Parathyroid adenoma (tissue), 2 donors: ENCODE measurements at regions not wholly inside any gene's neighbourhood (a gene's known extent, or its start where the extent isn't known, plus 50 kb on each side); places are given as distances from the start of the nearest gene placed in this dataset.

Experiments used
- H2AFZ ChIP-seq: fragments of 300-600 bp; sonication (generic); one replicate; pipeline ENCODE4 v1.7.0; 2017; ENCODE audit warnings: antibody characterized with exemption, mild to moderate bottlenecking
- H3K27ac ChIP-seq: fragments of 300-600 bp; sonication (generic); one replicate; pipeline ENCODE4 v1.7.0; 2017
- H3K27me3 ChIP-seq: fragments of 300-600 bp; sonication (generic); one replicate; pipeline ENCODE4 v1.7.0; 2017; ENCODE audit warnings: low read length; ENCODE audit not compliant: control insufficient read depth, insufficient read depth
- H3K36me3 ChIP-seq: fragments of 300-600 bp; sonication (generic); one replicate; pipeline ENCODE4 v1.7.0; 2017; ENCODE audit warnings: low read length; ENCODE audit not compliant: control insufficient read depth, insufficient read depth
- H3K4me1 ChIP-seq: fragments of 300-600 bp; sonication (generic); one replicate; pipeline ENCODE4 v1.7.0; 2017; ENCODE audit warnings: control low read depth
- H3K4me2 ChIP-seq: fragments of 300-600 bp; sonication (generic); one replicate; pipeline ENCODE4 v1.7.0; 2017; ENCODE audit warnings: low read length
- H3K4me3 ChIP-seq: fragments of 300-600 bp; sonication (generic); one replicate; pipeline ENCODE4 v1.7.0; 2017; ENCODE audit warnings: low read depth, low read length
- H3K79me2 ChIP-seq: fragments of 300-600 bp; sonication (generic); one replicate; pipeline ENCODE4 v1.7.0; 2017; ENCODE audit warnings: control low read depth
- H3K9ac ChIP-seq: fragments of 300-600 bp; sonication (generic); one replicate; pipeline ENCODE4 v1.7.0; 2017; ENCODE audit warnings: mild to moderate bottlenecking
- H3K9me3 ChIP-seq: fragments of 300-600 bp; sonication (generic); one replicate; pipeline ENCODE4 v1.7.0; 2017; ENCODE audit warnings: low read length; ENCODE audit not compliant: control insufficient read depth
- TF ChIP-seq, protein P1 (sequence below): fragments of 300-600 bp; sonication (generic); IDR thresholded peaks from one replicate; pipeline ENCODE4 v1.7.0; 2017; ENCODE audit warnings: antibody characterized with exemption, mild to moderate bottlenecking
- donor health status: primary hyperparathyroidism.

DNA sequence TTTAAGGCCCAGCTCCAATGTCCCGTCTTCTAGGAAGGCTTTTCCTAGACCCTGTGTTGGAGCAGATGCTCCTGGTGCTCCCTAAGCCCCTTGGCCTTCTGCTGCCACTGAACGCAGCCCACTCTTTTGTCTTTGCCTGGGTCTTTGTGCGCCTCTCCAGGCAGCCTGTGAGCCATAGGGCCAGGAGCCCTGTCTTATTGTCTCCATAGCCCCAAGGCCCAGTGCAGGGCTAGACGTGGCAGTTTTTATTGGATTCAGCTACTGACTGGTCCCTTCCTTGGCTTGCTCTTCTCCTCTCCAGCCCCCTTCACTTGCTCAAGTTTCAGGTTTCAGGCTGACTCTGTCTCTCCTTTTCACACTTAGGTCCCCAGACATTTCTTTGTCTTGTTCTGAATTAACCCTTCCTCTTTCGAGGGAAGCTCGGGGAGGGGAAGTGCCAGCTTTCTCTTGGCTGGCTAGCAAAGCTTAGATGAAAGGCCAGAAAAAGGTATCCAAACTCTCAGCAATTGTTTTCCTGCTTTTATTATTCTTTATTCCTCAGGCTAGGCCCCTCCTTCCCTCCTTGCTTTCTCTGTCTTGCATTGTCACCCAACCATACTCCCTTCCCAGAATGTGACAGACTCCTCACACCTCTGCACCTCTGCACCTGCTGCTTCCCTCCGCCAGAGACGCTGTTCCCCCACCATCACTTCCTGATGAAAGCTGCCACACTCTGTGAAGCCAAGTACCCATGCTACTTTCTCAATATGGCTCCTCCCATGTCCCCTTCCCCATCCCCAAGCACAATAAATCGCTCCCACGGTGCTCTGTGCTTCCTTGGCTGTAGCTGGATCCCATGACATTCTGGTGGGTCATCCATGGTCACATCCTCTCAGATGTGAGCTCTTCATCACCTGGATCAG lies 101.6 kb upstream of the CPEB4 start:
- no peak overlapping the region for H3K27ac ChIP-seq
- no peaks in the 10 kb centered on the region for H3K9me3 ChIP-seq
- H3K4me3 ChIP-seq, result no peak overlapping the region
- no peak overlapping the region for H3K4me2 ChIP-seq
- H3K4me1 ChIP-seq, result peaks cover 16% of the 10 kb centered on the region
- H3K36me3 ChIP-seq, result no peaks in the 10 kb centered on the region
- H3K79me2 ChIP-seq, result no peaks in the 10 kb centered on the region
- TF ChIP-seq, protein P1, sequence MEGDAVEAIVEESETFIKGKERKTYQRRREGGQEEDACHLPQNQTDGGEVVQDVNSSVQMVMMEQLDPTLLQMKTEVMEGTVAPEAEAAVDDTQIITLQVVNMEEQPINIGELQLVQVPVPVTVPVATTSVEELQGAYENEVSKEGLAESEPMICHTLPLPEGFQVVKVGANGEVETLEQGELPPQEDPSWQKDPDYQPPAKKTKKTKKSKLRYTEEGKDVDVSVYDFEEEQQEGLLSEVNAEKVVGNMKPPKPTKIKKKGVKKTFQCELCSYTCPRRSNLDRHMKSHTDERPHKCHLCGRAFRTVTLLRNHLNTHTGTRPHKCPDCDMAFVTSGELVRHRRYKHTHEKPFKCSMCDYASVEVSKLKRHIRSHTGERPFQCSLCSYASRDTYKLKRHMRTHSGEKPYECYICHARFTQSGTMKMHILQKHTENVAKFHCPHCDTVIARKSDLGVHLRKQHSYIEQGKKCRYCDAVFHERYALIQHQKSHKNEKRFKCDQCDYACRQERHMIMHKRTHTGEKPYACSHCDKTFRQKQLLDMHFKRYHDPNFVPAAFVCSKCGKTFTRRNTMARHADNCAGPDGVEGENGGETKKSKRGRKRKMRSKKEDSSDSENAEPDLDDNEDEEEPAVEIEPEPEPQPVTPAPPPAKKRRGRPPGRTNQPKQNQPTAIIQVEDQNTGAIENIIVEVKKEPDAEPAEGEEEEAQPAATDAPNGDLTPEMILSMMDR, result no peak
- H2AFZ ChIP-seq, result no peak overlapping the region
- H3K9ac ChIP-seq, result no peak overlapping the region
- H3K27me3 ChIP-seq, result no peaks in the 10 kb centered on the region

DNA sequence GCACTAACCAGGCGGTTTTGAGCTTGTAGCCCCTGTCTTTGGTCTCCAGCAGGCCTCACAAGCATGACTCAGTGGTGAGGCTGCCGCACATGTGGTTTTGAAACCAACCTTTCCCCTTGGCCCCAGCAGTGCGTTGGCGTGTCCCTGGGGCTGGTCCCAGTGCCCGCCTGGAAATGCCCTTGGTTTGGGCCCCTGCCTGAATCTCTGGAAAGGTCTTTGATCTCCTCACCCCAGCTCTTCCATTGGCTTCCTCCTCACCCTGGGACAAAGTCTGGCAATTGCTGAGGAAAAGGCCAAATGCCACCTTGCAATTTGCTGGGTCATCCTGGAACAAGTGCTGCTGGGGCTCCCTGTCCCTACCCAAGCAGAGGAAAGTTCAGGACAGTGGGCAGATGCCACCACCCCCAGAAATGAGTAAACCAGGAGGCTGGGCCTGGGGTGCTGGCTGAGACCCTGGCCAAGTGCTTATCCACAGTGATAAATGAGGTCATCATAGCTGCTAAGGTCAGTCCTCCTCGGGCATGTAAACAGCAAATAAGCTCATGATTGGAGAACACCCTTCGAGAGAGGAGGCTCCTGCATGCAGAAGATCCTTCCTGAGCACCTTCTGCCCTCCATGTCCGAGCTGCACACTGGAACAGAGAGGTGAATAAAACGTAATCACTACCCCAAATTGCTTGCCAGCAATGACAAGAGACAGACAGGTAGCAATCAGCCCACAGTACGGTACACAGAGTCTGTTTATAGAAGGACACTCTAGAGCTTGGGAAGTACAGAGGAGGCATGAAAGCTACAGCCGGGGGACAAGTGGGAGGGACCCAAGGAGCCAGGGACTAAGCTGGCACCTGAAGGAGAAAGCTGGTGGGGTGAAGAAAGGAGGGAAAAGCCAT lies 98.9 kb upstream of the CPEB4 start:
- H3K27me3 ChIP-seq, result no peaks in the 10 kb centered on the region
- H3K9ac ChIP-seq, result no peak overlapping the region
- no peak overlapping the region for H3K4me3 ChIP-seq
- no peak overlapping the region for H3K4me2 ChIP-seq
- TF ChIP-seq, protein P1, result no peak
- no peaks in the 10 kb centered on the region for H3K36me3 ChIP-seq
- H3K9me3 ChIP-seq, result no peaks in the 10 kb centered on the region
- H2AFZ ChIP-seq, result no peak overlapping the region
- H3K79me2 ChIP-seq, result peaks cover 2% of the 10 kb centered on the region
- H3K27ac ChIP-seq, result no peak overlapping the region
- H3K4me1 ChIP-seq, result peaks cover 16% of the 10 kb centered on the region

DNA sequence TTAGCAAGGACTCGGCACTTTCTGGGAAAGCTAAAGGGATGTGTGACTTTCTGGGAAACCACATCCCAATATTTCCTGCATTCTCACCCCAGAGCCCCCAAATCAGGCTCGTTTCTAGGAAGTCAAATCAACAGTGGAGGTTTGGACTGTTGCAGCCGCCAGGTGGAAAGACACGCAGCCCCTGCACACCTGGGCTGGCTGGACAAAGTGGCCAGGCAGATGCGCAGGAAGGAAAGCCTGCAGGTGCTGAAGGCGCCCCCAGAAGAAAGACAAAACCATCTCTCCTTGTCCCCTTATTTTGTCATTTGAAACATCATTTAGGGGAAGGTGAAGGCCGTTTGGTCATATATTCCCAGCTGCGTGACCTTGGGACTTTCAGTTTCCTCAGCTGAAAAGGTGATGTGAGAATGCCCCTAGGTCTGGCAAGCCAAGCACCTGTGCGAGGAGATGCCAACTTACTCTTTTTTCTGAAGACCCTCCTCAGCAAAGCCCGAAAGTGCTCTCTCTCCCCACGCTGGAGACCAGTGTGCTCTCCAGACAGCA lies 97.9 kb upstream of the CPEB4 start:
- Histone ChIP-seq H3K27ac (no peak overlapping the region), H3K4me2 (no peak overlapping the region), H3K9me3 (no peaks in the 10 kb centered on the region), H3K79me2 (peaks cover 2% of the 10 kb centered on the region), H3K36me3 (no peaks in the 10 kb centered on the region), H2AFZ (no peak overlapping the region), H3K4me1 (peaks cover 16% of the 10 kb centered on the region), H3K27me3 (no peaks in the 10 kb centered on the region), H3K9ac (no peak overlapping the region), H3K4me3 (no peak overlapping the region)
- TF ChIP-seq, protein P1, result no peak

DNA sequence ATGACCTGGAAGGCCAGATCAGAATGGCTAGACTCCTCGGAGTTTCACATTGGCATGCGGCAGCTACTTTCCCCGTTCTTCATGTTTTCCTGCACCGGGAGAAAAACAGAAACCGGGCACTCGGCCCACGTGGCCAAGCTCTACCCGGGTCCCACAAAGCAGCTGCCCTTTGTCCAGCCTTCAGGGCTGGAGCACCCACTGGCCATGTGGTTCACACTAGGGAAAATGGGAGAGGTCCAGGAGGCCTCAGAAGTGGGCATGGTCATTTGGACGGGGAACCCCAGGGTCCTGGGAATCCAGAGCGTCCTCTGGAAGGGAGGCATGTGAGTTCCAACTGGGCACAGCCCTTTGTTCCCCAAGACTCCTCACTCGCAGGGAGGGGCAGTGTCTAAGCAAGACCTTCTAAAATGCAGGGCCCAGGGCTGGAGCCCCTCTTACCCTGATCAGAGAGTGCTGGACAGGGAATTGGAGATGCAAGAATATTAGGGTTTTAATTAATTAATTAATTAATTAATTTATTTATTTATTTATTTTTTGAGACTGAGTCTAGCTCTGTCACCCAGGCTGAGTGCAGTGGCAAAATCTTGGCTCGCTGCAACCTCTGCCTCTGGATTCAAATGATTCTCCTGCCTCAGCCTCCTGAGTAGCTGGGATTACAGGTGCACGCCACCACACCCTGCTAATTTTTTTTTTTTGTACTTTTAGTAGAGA lies 97.2 kb upstream of the CPEB4 start:
- TF ChIP-seq, protein P1, result no peak
- Histone ChIP-seq H3K36me3 (no peaks in the 10 kb centered on the region), H3K9me3 (no peaks in the 10 kb centered on the region), H3K79me2 (peaks cover 2% of the 10 kb centered on the region), H3K4me1 (peaks cover 13% of the 10 kb centered on the region), H3K27me3 (no peaks in the 10 kb centered on the region), H3K4me2 (no peak overlapping the region), H3K27ac (no peak overlapping the region), H3K4me3 (no peak overlapping the region), H3K9ac (no peak overlapping the region), H2AFZ (no peak overlapping the region)
